ENCODE measurements at regions not wholly inside any gene's neighbourhood (a gene's known extent, or its start where the extent isn't known, plus 50 kb on each side); places are given as distances from the start of the nearest gene placed in this dataset.

DNA sequence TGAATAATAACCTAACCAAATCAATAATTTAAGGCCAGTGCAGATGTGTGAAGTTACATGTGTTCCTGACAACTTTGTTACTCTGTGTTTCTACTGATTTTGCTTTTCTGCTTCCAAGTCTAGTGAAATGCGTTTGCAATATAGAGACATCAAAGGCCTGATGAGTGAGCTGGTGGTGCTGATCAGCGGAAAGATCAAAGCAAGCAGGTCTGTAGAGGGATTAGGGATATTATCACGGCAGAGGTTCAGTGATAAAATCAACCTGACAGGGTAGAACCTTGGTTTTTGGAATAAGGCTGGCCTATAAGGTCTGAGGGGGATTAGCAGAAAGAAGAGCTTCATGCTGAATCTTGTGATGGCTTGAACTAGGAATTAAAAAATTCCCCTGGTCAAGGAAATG lies 111.7 kb downstream of the EDEM1 start:
- TF ChIP-seq, protein P1, sequence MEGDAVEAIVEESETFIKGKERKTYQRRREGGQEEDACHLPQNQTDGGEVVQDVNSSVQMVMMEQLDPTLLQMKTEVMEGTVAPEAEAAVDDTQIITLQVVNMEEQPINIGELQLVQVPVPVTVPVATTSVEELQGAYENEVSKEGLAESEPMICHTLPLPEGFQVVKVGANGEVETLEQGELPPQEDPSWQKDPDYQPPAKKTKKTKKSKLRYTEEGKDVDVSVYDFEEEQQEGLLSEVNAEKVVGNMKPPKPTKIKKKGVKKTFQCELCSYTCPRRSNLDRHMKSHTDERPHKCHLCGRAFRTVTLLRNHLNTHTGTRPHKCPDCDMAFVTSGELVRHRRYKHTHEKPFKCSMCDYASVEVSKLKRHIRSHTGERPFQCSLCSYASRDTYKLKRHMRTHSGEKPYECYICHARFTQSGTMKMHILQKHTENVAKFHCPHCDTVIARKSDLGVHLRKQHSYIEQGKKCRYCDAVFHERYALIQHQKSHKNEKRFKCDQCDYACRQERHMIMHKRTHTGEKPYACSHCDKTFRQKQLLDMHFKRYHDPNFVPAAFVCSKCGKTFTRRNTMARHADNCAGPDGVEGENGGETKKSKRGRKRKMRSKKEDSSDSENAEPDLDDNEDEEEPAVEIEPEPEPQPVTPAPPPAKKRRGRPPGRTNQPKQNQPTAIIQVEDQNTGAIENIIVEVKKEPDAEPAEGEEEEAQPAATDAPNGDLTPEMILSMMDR (IDR thresholded peaks at IDR 0.05; ENCODE audit: borderline replicate concordance, extremely low read depth, low read length, poor library complexity, severe bottlenecking), result no peak
- TF ChIP-seq EZH2 (IDR thresholded peaks at IDR 0.05; ENCODE audit: borderline replicate concordance, low read depth, low read length, severe bottlenecking), result no peak

Data from DND-41 (cell line).